IMR-90 (cell line): ENCODE measurements at regions not wholly inside any gene's neighbourhood (a gene's known extent, or its start where the extent isn't known, plus 50 kb on each side); places are given as distances from the start of the nearest gene placed in this dataset.

Experiments used
- ATAC-seq: fragments of 200-7000 bp; cut with Tn5 transposase; 2 replicates; pipeline ENCODE4 v1.9.1; 2020; ENCODE audit warnings: low read depth, mild to moderate bottlenecking, moderate library complexity
- BruUV-seq: library from RNA; stranded (reverse); fragments of 400-500 nt; replicated peaks from 2 replicates; lab custom pipeline; 2021; lab: Mats Ljungman, UMichigan
- CTCF ChIA-PET: fragments of 300-600 bp; formaldehyde crosslinking; extraction: SDS; loops from one replicate; lab custom pipeline; 2021; ENCODE audit warnings: antibody characterized with exemption; lab: Yijun Ruan, JAX
- POLR2A ChIA-PET: fragments of 300-600 bp; sonication (Branson Sonifier 250); formaldehyde crosslinking; loops from one replicate; lab custom pipeline; 2022; ENCODE audit warnings: antibody characterized with exemption; ENCODE audit not compliant: unreplicated experiment; lab: Charles Lee
- DNase-seq: peaks from one replicate; pipeline ENCODE4 v3.0.0; 2013
- H2AFZ ChIP-seq: replicated peaks from 2 replicates; pipeline ENCODE3; 2013; ENCODE audit warnings: low read length, mild to moderate bottlenecking; ENCODE audit not compliant: poor library complexity
- H2AK5ac ChIP-seq: 2 replicates; pipeline ENCODE4 v1.6.1; 2013; ENCODE audit warnings: low read depth, low read length, inconsistent platforms
- H2AK9ac ChIP-seq: replicated peaks from 2 replicates; pipeline ENCODE3; 2013; ENCODE audit warnings: mild to moderate bottlenecking, low read depth, low read length, moderate library complexity; ENCODE audit not compliant: poor library complexity
- H2BK120ac ChIP-seq: 2 replicates; pipeline ENCODE4 v1.6.1; 2013; ENCODE audit warnings: low read depth, low read length, inconsistent platforms
- H2BK15ac ChIP-seq: 3 replicates; pipeline ENCODE4 v1.6.1; 2013; ENCODE audit warnings: low read depth, low read length, inconsistent platforms
- H2BK20ac ChIP-seq: 2 replicates; pipeline ENCODE4 v1.6.1; 2013; ENCODE audit warnings: low read depth, mild to moderate bottlenecking, inconsistent platforms, low read length, moderate library complexity
- H2BK5ac ChIP-seq: 2 replicates; pipeline ENCODE4 v1.6.1; 2013; ENCODE audit warnings: mild to moderate bottlenecking, low read depth, low read length, inconsistent platforms; ENCODE audit not compliant: poor library complexity, severe bottlenecking
- H3K14ac ChIP-seq: replicated peaks from 2 replicates; pipeline ENCODE4 v1.6.1; 2013; ENCODE audit warnings: low read depth, low read length, inconsistent platforms
- H3K18ac ChIP-seq: 2 replicates; pipeline ENCODE4 v1.6.1; 2013; ENCODE audit warnings: low read depth, low read length, control low read depth
- H3K23ac ChIP-seq: 2 replicates; pipeline ENCODE4 v1.6.1; 2013; ENCODE audit warnings: low read depth, low read length, inconsistent platforms
- H3K27ac ChIP-seq: 2 replicates; pipeline ENCODE4 v1.5.1; 2013; ENCODE audit warnings: mild to moderate bottlenecking, control low read depth, low read length; ENCODE audit not compliant: insufficient read depth
- H3K27me3 ChIP-seq: 2 replicates; pipeline ENCODE4 v1.6.1; 2013; ENCODE audit warnings: low read length; ENCODE audit not compliant: control insufficient read depth, insufficient read depth
- H3K36me3 ChIP-seq: 2 replicates; pipeline ENCODE4 v1.6.1; 2013; ENCODE audit warnings: low read length, mixed read lengths; ENCODE audit not compliant: control insufficient read depth, insufficient read depth
- H3K4ac ChIP-seq: 2 replicates; pipeline ENCODE4 v1.6.1; 2013; ENCODE audit warnings: low read depth, low read length, inconsistent platforms
- H3K4me1 ChIP-seq: 2 replicates; pipeline ENCODE4 v1.6.1; 2013; ENCODE audit warnings: low read length, mixed read lengths; ENCODE audit not compliant: control insufficient read depth, insufficient read depth
- H3K4me2 ChIP-seq: 2 replicates; pipeline ENCODE4 v1.6.1; 2013; ENCODE audit warnings: low read depth, mild to moderate bottlenecking, control low read depth, low read length, moderate library complexity
- H3K4me3 ChIP-seq: 2 replicates; pipeline ENCODE4 v1.5.1; 2013; ENCODE audit warnings: low read depth, mild to moderate bottlenecking, control low read depth, low read length, moderate library complexity; ENCODE audit not compliant: insufficient read depth
- H3K56ac ChIP-seq: 2 replicates; pipeline ENCODE4 v1.6.1; 2013; ENCODE audit warnings: low read length, inconsistent platforms; ENCODE audit not compliant: insufficient read depth; ENCODE audit errors: extremely low read depth
- H3K79me1 ChIP-seq, 2 experiments: 2 replicates each; pipeline ENCODE4 v1.6.1; 2013; ENCODE audit warnings: low read length in 2 of 2, inconsistent platforms in 1 of 2, low read depth in 1 of 2
- H3K9ac ChIP-seq: 2 replicates; pipeline ENCODE4 v1.6.1; 2013; ENCODE audit warnings: low read depth, low read length, control low read depth
- H3K9me1 ChIP-seq: 2 replicates; pipeline ENCODE4 v1.6.1; 2013; ENCODE audit warnings: low read length, inconsistent platforms; ENCODE audit not compliant: insufficient read depth
- H3K9me3 ChIP-seq: 2 replicates; pipeline ENCODE4 v1.6.1; 2013; ENCODE audit warnings: low read length; ENCODE audit not compliant: control insufficient read depth, insufficient read depth
- H4K20me1 ChIP-seq: 2 replicates; pipeline ENCODE4 v1.6.1; 2013; ENCODE audit warnings: low read length, inconsistent platforms; ENCODE audit not compliant: insufficient read depth
- H4K5ac ChIP-seq: 2 replicates; pipeline ENCODE4 v1.6.1; 2013; ENCODE audit warnings: mild to moderate bottlenecking, low read depth, low read length, control low read depth
- H4K8ac ChIP-seq, 2 experiments: 2 replicates each; pipeline ENCODE4 v1.6.1; 2013; ENCODE audit warnings: low read depth in 2 of 2, low read length in 2 of 2, control low read depth in 1 of 2, inconsistent platforms in 1 of 2
- H4K91ac ChIP-seq: 2 replicates; pipeline ENCODE4 v1.6.1; 2013; ENCODE audit warnings: low read depth, low read length, inconsistent platforms; ENCODE audit not compliant: insufficient read depth
- BHLHE40 ChIP-seq: fragments of 150-350 bp; IDR thresholded peaks from 2 replicates; pipeline ENCODE4 v1.6.1; 2016; ENCODE audit warnings: mild to moderate bottlenecking, low read depth, low read length
- CEBPB ChIP-seq: IDR thresholded peaks from 2 replicates; pipeline ENCODE4 v1.6.1; 2012; ENCODE audit warnings: low read depth, low read length, improper control_type of control experiment
- FOS ChIP-seq: fragments of 150-350 bp; IDR thresholded peaks from 2 replicates; pipeline ENCODE4 v1.6.1; 2016; ENCODE audit warnings: low read depth, low read length
- MAZ ChIP-seq: IDR thresholded peaks from 2 replicates; pipeline ENCODE4 v1.6.1; 2012; ENCODE audit warnings: low read depth, mild to moderate bottlenecking, low read length, improper control_type of control experiment, moderate library complexity, borderline replicate concordance
- MXI1 ChIP-seq: IDR thresholded peaks from 2 replicates; pipeline ENCODE4 v1.6.1; 2012; ENCODE audit warnings: low read depth, mild to moderate bottlenecking, low read length, moderate library complexity, borderline replicate concordance
- POLR2A ChIP-seq: IDR thresholded peaks from 2 replicates; pipeline ENCODE4 v1.6.1; 2012; ENCODE audit warnings: mild to moderate bottlenecking, low read depth, low read length
- RAD21 ChIP-seq: IDR thresholded peaks from 2 replicates; pipeline ENCODE4 v1.6.1; 2012; ENCODE audit warnings: low read length, improper control_type of control experiment
- RCOR1 ChIP-seq: IDR thresholded peaks from 2 replicates; pipeline ENCODE4 v1.6.1; 2012; ENCODE audit warnings: mild to moderate bottlenecking, low read length, improper control_type of control experiment; ENCODE audit not compliant: insufficient replicate concordance
- RFX5 ChIP-seq: IDR thresholded peaks from 2 replicates; pipeline ENCODE4 v1.8.0; 2012; ENCODE audit warnings: low read depth, mild to moderate bottlenecking, low read length, moderate library complexity
- SMC3 ChIP-seq: fragments of 150-350 bp; IDR thresholded peaks from 2 replicates; pipeline ENCODE4 v1.6.1; 2016; ENCODE audit warnings: low read depth, mild to moderate bottlenecking, antibody characterized with exemption, low read length, moderate library complexity
- WGBS, 2 experiments: methylation state at CpG; one replicate each; pipeline versions ENCODE4 v1.1.5 to v1.1.7; 2013; ENCODE audit warnings: missing lambda C conversion rate in 2 of 2; ENCODE audit not compliant: insufficient read length in 1 of 2; ENCODE audit errors: extremely low coverage in 2 of 2; 5-methylcytosine and 5-hydroxymethylcytosine counted together
- dilution Hi-C: fragments of 300-500 bp; cut with HindIII; formaldehyde crosslinking; loops from one replicate; pipeline ENCODE4 v1.14.3; 2018; ENCODE audit warnings: low sequenced_read_pairs; ENCODE audit not compliant: unreplicated experiment
- in situ Hi-C: fragments of 300-500 bp; cut with MboI; formaldehyde crosslinking; loops from 3 replicates; pipeline ENCODE4 v1.14.3; 2019; ENCODE audit warnings: low sequenced_read_pairs, inconsistent platforms, mixed read lengths
- intact Hi-C: fragments of 100-400 bp; cut with micrococcal nuclease; formaldehyde crosslinking; loops from 2 replicates; pipeline ENCODE4 v1.10.0; 2022
- TF ChIP-seq, protein P1 (sequence below): conservative IDR thresholded peaks from 2 replicates; pipeline ENCODE4 v1.5.1; 2012; ENCODE audit warnings: mild to moderate bottlenecking, low read depth, low read length, improper control_type of control experiment
- TF ChIP-seq, protein P2 (sequence below): fragments of 150-350 bp; IDR thresholded peaks from 2 replicates; pipeline ENCODE4 v1.6.1; 2017; ENCODE audit warnings: mild to moderate bottlenecking, antibody characterized with exemption, low read length, low read depth

DNA sequence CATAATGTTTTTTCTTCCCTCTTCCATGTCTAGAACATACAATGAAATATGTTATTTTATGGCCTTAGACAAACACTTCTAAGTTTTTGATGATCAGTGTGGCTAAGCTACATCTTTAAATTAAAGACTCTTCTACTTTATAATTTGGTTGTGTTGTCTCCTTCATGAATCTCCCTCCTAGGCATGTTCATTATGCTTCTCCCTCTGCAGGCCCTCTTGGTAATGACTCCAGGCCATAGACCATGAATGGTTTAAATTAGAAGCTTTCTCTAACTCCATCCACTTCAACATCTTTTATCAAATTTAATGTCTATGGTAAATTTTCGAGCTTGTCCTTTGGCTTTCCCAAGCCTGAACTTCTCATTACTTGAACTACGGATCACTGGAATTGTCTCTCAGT is 342.7 kb upstream of the ADAMTS16 start:
- BruUV-seq: no TSS peak

More for the DNA sequence above, 342.7 kb upstream of the ADAMTS16 start:
- no peaks in the 10 kb centered on the region for H3K36me3 ChIP-seq
- H3K18ac ChIP-seq: no peak overlapping the region
- CTCF ChIA-PET: no interaction called here
- WGBS, 2 experiments: no CpG with 5 or more reads among the region's 2 CpGs
- no peak overlapping the region for H2AFZ ChIP-seq
- no peak overlapping the region for H4K91ac ChIP-seq
- ATAC-seq (no peak), DNase-seq (no peak)
- H2BK20ac ChIP-seq: no peak overlapping the region
- in situ Hi-C loops (no loop called here), intact Hi-C loops (no loop called here), dilution Hi-C loops (no loop called here)
- no peaks in the 10 kb centered on the region for H3K79me1 ChIP-seq
- no peak overlapping the region for H3K56ac ChIP-seq
- H3K27ac ChIP-seq: no peak overlapping the region
- no peak overlapping the region for H3K4me3 ChIP-seq
- H3K4ac ChIP-seq: no peak overlapping the region
- no peak overlapping the region for H2BK5ac ChIP-seq
- no peaks in the 10 kb centered on the region for H3K4me1 ChIP-seq
- H4K5ac ChIP-seq: no peak overlapping the region
- H2BK120ac ChIP-seq: no peak overlapping the region
- TF ChIP-seq MXI1 (no peak), MAZ (no peak), BHLHE40 (no peak), FOS (no peak), CEBPB (no peak), RCOR1 (no peak), POLR2A (no peak), RFX5 (no peak), RAD21 (no peak), SMC3 (no peak)
- TF ChIP-seq, protein P1, sequence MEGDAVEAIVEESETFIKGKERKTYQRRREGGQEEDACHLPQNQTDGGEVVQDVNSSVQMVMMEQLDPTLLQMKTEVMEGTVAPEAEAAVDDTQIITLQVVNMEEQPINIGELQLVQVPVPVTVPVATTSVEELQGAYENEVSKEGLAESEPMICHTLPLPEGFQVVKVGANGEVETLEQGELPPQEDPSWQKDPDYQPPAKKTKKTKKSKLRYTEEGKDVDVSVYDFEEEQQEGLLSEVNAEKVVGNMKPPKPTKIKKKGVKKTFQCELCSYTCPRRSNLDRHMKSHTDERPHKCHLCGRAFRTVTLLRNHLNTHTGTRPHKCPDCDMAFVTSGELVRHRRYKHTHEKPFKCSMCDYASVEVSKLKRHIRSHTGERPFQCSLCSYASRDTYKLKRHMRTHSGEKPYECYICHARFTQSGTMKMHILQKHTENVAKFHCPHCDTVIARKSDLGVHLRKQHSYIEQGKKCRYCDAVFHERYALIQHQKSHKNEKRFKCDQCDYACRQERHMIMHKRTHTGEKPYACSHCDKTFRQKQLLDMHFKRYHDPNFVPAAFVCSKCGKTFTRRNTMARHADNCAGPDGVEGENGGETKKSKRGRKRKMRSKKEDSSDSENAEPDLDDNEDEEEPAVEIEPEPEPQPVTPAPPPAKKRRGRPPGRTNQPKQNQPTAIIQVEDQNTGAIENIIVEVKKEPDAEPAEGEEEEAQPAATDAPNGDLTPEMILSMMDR: no peak
- TF ChIP-seq, protein P2, sequence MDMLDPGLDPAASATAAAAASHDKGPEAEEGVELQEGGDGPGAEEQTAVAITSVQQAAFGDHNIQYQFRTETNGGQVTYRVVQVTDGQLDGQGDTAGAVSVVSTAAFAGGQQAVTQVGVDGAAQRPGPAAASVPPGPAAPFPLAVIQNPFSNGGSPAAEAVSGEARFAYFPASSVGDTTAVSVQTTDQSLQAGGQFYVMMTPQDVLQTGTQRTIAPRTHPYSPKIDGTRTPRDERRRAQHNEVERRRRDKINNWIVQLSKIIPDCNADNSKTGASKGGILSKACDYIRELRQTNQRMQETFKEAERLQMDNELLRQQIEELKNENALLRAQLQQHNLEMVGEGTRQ: no peak
- H3K14ac ChIP-seq: no peak overlapping the region
- H2AK5ac ChIP-seq: no peak overlapping the region
- H3K9me1 ChIP-seq: no peaks in the 10 kb centered on the region
- POLR2A ChIA-PET: no interaction called here
- H3K9me3 ChIP-seq: peaks cover 3% of the 10 kb centered on the region; the same call in 1 of the 2 replicates
- H2AK9ac ChIP-seq: no peak overlapping the region
- no peak overlapping the region for H4K8ac ChIP-seq
- no peak overlapping the region for H3K9ac ChIP-seq
- no peaks in the 10 kb centered on the region for H4K20me1 ChIP-seq
- no peak overlapping the region for H2BK15ac ChIP-seq
- H3K23ac ChIP-seq: no peak overlapping the region
- no peak overlapping the region for H3K4me2 ChIP-seq
- no peaks in the 10 kb centered on the region for H3K27me3 ChIP-seq
